ENCODE measurements at regions not wholly inside any gene's neighbourhood (a gene's known extent, or its start where the extent isn't known, plus 50 kb on each side); places are given as distances from the start of the nearest gene placed in this dataset.

GRCh38 chr3:152218602-152219001 is 50.1 kb upstream of the MBNL1 start:
- Histone ChIP-seq H3K9me3 (no peaks in the 10 kb centered on the region), H3K4me3 (no peak overlapping the region), H3K4me1 (peaks cover 0 to 65% (median 40%) of the 10 kb centered on the region in 4 donors), H3K27ac (peak overlapping the region; percentile 59 to 85 (median 80)), H3K27me3 (no peaks in the 10 kb centered on the region), H3K36me3 (no peaks in the 10 kb centered on the region)
- 95 to 100% methylated on average over 1 of the region's 1 CpG for WGBS, 2 donors
- intact Hi-C loops (cut with DNase I) = no loop called here
- no peak for DNase-seq
- TF ChIP-seq POLR2AphosphoS5 (IDR thresholded peaks at IDR 0.05) = no peak
- TF ChIP-seq CTCF (IDR thresholded peaks at IDR 0.05) = no peak
- TF ChIP-seq EP300 (IDR thresholded peaks at IDR 0.05) = no peak
- TF ChIP-seq POLR2A (IDR thresholded peaks at IDR 0.05) = no peak
